WTC11 (cell line): ENCODE measurements at regions not wholly inside any gene's neighbourhood (a gene's known extent, or its start where the extent isn't known, plus 50 kb on each side); places are given as distances from the start of the nearest gene placed in this dataset.

Experiments used
- ATAC-seq: fragments of 200-7000 bp; cut with Tn5 transposase; 2 replicates; pipeline ENCODE4 v1.10.0; 2021; ENCODE audit warnings: mild to moderate bottlenecking, moderate library complexity
- CTCF ChIA-PET: fragments of 300-600 bp; sonication (Branson Sonifier 250); formaldehyde crosslinking; loops from one replicate; lab custom pipeline; 2021; ENCODE audit warnings: antibody characterized with exemption; lab: Charles Lee
- POLR2A ChIA-PET: fragments of 350-600 bp; sonication (Branson Sonifier 250); formaldehyde crosslinking; loops from one replicate; lab custom pipeline; 2021; ENCODE audit warnings: antibody characterized with exemption; lab: Charles Lee
- DNase-seq: peaks from one replicate; pipeline ENCODE4 v3.0.0; 2021; ENCODE audit warnings: low spot score
- H3K27ac Mint-ChIP-seq: 2 replicates; pipeline ENCODE4 v1.8.0; 2021; ENCODE audit warnings: mixed read lengths
- H3K27me3 Mint-ChIP-seq: 2 replicates; pipeline ENCODE4 v1.8.0; 2021; ENCODE audit warnings: low read depth, mild to moderate bottlenecking, moderate library complexity, mixed read lengths
- H3K36me3 Mint-ChIP-seq: 2 replicates; pipeline ENCODE4 v1.8.0; 2021; ENCODE audit warnings: mixed read lengths
- H3K4me1 Mint-ChIP-seq: 2 replicates; pipeline ENCODE4 v1.8.0; 2022; ENCODE audit warnings: mixed read lengths
- H3K4me3 Mint-ChIP-seq: 2 replicates; pipeline ENCODE4 v1.8.0; 2021; ENCODE audit warnings: mild to moderate bottlenecking, moderate library complexity, mixed read lengths
- H3K9me3 Mint-ChIP-seq: 2 replicates; pipeline ENCODE4 v1.8.0; 2021; ENCODE audit warnings: mixed read lengths
- ELF4 ChIP-seq: sonication (generic); formaldehyde crosslinking; IDR thresholded peaks from 2 replicates; pipeline ENCODE4 v1.8.1; 2022; ENCODE audit warnings: low read depth, mild to moderate bottlenecking, moderate library complexity, missing genetic modification reagents
- HMGA2 ChIP-seq: fragments of 250-450 bp; sonication (Bioruptor Pico); IDR thresholded peaks from 2 replicates; pipeline ENCODE4 v1.4.0; 2021; ENCODE audit warnings: mild to moderate bottlenecking, moderate library complexity
- IRF1 ChIP-seq: sonication (generic); formaldehyde crosslinking; IDR thresholded peaks from 2 replicates; pipeline ENCODE4 v1.8.0; 2023; ENCODE audit warnings: missing genetic modification reagents
- MYBL2 ChIP-seq: sonication (generic); formaldehyde crosslinking; IDR thresholded peaks from 2 replicates; pipeline ENCODE4 v1.8.1; 2023; ENCODE audit warnings: mild to moderate bottlenecking, moderate library complexity, missing genetic modification reagents
- NR2C2 ChIP-seq: sonication (generic); formaldehyde crosslinking; IDR thresholded peaks from 2 replicates; pipeline ENCODE4 v1.8.0; 2022; ENCODE audit warnings: mild to moderate bottlenecking, missing genetic modification reagents
- PRDM15 ChIP-seq: sonication (generic); formaldehyde crosslinking; IDR thresholded peaks from 2 replicates; pipeline ENCODE4 v1.8.0; 2022; ENCODE audit warnings: missing genetic modification reagents
- RORB ChIP-seq: fragments of 250-450 bp; sonication (Bioruptor Pico); IDR thresholded peaks from 2 replicates; pipeline ENCODE4 v1.9.0; 2021; ENCODE audit warnings: mild to moderate bottlenecking
- SMAD4 ChIP-seq: sonication (generic); formaldehyde crosslinking; IDR thresholded peaks from 2 replicates; pipeline ENCODE4 v1.8.0; 2022; ENCODE audit warnings: mild to moderate bottlenecking, missing genetic modification reagents
- ZNF138 ChIP-seq: sonication (generic); formaldehyde crosslinking; conservative IDR thresholded peaks from 2 replicates; pipeline ENCODE4 v1.8.1; 2022; ENCODE audit warnings: mild to moderate bottlenecking, moderate library complexity, missing genetic modification reagents
- ZNF219 ChIP-seq: sonication (generic); formaldehyde crosslinking; IDR thresholded peaks from 2 replicates; pipeline ENCODE4 v1.8.0; 2023; ENCODE audit warnings: missing genetic modification reagents, mild to moderate bottlenecking, borderline replicate concordance
- TF ChIP-seq, protein P1 (sequence below): fragments of 250-450 bp; sonication (Bioruptor Pico); conservative IDR thresholded peaks from 2 replicates; pipeline ENCODE4 v1.9.0; 2021; ENCODE audit warnings: mild to moderate bottlenecking
- TF ChIP-seq, protein P2 (sequence below): sonication (generic); formaldehyde crosslinking; IDR thresholded peaks from 2 replicates; pipeline ENCODE4 v1.8.1; 2023; ENCODE audit warnings: mild to moderate bottlenecking, moderate library complexity, missing genetic modification reagents
- TF ChIP-seq, protein P3 (sequence below): sonication (generic); formaldehyde crosslinking; IDR thresholded peaks from 2 replicates; pipeline ENCODE4 v1.8.1; 2022; ENCODE audit warnings: missing genetic modification reagents, borderline replicate concordance
- TF ChIP-seq, protein P4 (sequence below): sonication (generic); formaldehyde crosslinking; IDR thresholded peaks from 2 replicates; pipeline ENCODE4 v1.8.0; 2023; ENCODE audit warnings: missing genetic modification reagents, mild to moderate bottlenecking, borderline replicate concordance

DNA sequence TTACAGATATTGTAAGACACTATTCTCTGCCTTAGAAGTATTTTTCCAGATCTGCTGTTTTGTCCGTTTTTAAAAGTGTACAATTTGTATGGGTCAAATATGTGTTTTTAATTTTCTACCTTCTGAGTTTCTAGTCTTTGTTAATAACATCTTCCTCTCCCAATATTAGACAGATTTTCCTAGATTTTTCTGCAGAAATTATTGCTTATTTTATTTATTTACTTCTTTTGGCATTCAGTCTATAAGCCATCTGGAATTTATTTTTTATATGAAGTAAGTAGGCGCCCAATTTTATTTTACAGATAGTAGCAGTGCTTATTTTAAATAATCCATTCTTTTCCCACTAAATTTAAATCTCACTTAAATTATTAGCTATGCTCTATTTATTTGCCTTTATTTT is 103.1 kb upstream of the PLEKHG1 start (continued):
- TF ChIP-seq, protein P1, sequence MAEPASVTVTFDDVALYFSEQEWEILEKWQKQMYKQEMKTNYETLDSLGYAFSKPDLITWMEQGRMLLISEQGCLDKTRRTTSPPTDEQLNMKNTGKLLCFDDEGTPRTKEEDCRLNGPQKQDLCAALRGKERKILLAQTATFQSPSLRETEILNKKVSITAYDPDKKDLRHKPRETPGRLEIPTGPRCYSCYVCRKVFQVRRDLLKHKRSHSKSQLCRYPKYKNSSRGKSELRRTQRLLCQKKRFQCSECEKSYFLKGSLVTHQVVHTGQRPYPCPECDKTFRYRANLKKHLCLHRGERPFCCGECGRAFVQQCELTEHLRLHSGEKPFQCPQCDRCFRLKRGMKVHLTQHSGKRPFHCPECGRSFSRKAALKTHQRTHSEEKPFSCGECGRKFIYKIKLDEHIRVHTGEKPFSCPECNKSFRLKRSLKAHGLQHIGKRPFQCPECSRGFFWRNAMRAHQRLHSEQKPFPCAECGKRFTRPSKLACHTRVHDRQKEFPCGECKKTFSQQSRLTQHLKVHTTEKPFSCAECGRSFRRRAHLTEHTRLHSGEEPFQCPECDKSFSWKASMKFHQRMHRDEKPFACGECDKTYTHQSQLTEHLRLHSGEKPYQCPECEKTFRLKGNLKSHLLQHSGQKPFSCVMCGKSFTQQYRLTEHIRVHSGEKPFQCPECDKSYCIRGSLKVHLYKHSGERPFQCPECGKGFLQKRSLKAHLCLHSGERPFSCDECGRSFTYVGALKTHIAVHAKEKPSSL (CRISPR knock-in tag): no peak
- TF ChIP-seq, protein P2, sequence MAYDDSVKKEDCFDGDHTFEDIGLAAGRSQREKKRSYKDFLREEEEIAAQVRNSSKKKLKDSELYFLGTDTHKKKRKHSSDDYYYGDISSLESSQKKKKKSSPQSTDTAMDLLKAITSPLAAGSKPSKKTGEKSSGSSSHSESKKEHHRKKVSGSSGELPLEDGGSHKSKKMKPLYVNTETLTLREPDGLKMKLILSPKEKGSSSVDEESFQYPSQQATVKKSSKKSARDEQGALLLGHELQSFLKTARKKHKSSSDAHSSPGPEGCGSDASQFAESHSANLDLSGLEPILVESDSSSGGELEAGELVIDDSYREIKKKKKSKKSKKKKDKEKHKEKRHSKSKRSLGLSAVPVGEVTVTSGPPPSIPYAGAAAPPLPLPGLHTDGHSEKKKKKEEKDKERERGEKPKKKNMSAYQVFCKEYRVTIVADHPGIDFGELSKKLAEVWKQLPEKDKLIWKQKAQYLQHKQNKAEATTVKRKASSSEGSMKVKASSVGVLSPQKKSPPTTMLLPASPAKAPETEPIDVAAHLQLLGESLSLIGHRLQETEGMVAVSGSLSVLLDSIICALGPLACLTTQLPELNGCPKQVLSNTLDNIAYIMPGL (CRISPR knock-in tag): no peak
- no peak for TF ChIP-seq PRDM15 (CRISPR knock-in tag)

DNA sequence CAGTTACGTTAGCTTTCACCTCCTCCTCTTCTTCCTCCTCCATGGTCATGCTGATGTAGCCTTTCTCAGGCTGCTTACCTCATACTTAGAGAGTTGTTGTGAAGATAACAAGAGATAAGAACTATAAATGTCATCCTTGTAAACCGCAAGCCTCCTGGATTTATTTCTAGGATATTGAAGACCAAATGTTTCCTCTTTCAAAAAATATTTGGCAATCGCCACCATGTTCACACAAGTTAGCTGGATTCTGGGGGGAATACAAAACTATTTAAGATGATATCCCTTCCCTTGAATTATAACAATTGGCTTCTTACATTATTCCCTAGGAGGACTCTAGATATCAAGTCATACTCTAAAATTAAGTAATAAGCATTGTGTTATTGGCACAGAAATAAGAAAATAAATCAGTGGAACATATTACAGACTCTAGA is 99.8 kb upstream of the PLEKHG1 start:
- Mint-ChIP-seq H3K9me3 (peaks cover 7% of the 10 kb centered on the region), H3K36me3 (0 out of 2 replicates have a peak, but pooled peaks cover 2% of the 10 kb centered on the region), H3K4me1 (peaks cover 3% of the 10 kb centered on the region; the same call in 1 of the 2 replicates), H3K27ac (no peak overlapping the region), H3K4me3 (no peak overlapping the region), H3K27me3 (no peaks in the 10 kb centered on the region)
- DNase-seq (no peak), ATAC-seq (no peak)
- POLR2A ChIA-PET: no interaction called here
- CTCF ChIA-PET: no interaction called here
- TF ChIP-seq RORB (CRISPR knock-in tag) (no peak), MYBL2 (CRISPR knock-in tag) (no peak), HMGA2 (no peak), NR2C2 (no peak), ZNF219 (no peak), ELF4 (CRISPR knock-in tag) (no peak), IRF1 (CRISPR knock-in tag) (no peak), SMAD4 (CRISPR knock-in tag) (no peak), PRDM15 (CRISPR knock-in tag) (no peak), ZNF138 (no peak)
- TF ChIP-seq, protein P1 (CRISPR knock-in tag): no peak
- TF ChIP-seq, protein P3, sequence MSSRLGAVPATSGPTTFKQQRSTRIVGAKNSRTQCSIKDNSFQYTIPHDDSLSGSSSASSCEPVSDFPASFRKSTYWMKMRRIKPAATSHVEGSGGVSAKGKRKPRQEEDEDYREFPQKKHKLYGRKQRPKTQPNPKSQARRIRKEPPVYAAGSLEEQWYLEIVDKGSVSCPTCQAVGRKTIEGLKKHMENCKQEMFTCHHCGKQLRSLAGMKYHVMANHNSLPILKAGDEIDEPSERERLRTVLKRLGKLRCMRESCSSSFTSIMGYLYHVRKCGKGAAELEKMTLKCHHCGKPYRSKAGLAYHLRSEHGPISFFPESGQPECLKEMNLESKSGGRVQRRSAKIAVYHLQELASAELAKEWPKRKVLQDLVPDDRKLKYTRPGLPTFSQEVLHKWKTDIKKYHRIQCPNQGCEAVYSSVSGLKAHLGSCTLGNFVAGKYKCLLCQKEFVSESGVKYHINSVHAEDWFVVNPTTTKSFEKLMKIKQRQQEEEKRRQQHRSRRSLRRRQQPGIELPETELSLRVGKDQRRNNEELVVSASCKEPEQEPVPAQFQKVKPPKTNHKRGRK (CRISPR knock-in tag): no peak
- TF ChIP-seq, protein P4, sequence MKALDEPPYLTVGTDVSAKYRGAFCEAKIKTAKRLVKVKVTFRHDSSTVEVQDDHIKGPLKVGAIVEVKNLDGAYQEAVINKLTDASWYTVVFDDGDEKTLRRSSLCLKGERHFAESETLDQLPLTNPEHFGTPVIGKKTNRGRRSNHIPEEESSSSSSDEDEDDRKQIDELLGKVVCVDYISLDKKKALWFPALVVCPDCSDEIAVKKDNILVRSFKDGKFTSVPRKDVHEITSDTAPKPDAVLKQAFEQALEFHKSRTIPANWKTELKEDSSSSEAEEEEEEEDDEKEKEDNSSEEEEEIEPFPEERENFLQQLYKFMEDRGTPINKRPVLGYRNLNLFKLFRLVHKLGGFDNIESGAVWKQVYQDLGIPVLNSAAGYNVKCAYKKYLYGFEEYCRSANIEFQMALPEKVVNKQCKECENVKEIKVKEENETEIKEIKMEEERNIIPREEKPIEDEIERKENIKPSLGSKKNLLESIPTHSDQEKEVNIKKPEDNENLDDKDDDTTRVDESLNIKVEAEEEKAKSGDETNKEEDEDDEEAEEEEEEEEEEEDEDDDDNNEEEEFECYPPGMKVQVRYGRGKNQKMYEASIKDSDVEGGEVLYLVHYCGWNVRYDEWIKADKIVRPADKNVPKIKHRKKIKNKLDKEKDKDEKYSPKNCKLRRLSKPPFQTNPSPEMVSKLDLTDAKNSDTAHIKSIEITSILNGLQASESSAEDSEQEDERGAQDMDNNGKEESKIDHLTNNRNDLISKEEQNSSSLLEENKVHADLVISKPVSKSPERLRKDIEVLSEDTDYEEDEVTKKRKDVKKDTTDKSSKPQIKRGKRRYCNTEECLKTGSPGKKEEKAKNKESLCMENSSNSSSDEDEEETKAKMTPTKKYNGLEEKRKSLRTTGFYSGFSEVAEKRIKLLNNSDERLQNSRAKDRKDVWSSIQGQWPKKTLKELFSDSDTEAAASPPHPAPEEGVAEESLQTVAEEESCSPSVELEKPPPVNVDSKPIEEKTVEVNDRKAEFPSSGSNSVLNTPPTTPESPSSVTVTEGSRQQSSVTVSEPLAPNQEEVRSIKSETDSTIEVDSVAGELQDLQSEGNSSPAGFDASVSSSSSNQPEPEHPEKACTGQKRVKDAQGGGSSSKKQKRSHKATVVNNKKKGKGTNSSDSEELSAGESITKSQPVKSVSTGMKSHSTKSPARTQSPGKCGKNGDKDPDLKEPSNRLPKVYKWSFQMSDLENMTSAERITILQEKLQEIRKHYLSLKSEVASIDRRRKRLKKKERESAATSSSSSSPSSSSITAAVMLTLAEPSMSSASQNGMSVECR: no peak
